ENCODE measurements at regions not wholly inside any gene's neighbourhood (a gene's known extent, or its start where the extent isn't known, plus 50 kb on each side); places are given as distances from the start of the nearest gene placed in this dataset.
A peak's percentile ranks its signal among the peaks of the same experiment; 100 is the strongest.

- no peaks in the 10 kb centered on the region for H3K9me3 Mint-ChIP-seq
- peaks cover 0 to 6% of the 10 kb centered on the region in 2 donors for H3K27me3 Mint-ChIP-seq
- no peak overlapping the region for H3K4me3 Mint-ChIP-seq
- ATAC-seq (replicated peaks) (peak; percentile 51), DNase-seq (peak; percentile 47 to 52 (median 48))
- H3K36me3 Mint-ChIP-seq (ENCODE audit: insufficient read depth), result peaks cover 20% of the 10 kb centered on the region
- H3K27ac Mint-ChIP-seq, result no peak overlapping the region
- H3K4me1 Mint-ChIP-seq (ENCODE audit: low read depth in 2 of 2), result peaks cover 50 to 52% of the 10 kb centered on the region in 2 donors
Measured at GRCh38 chr1:25036117-25036546, 106.1 kb upstream of the RUNX3 start.

- Mint-ChIP-seq H3K4me1 (ENCODE audit: low read depth in 2 of 2) (peaks cover 50 to 51% of the 10 kb centered on the region in 2 donors), H3K9me3 (peaks cover 0 to 1% of the 10 kb centered on the region in 2 donors), H3K27me3 (peaks cover 0 to under 1% of the 10 kb centered on the region in 2 donors), H3K4me3 (no peak overlapping the region), H3K27ac (no peak overlapping the region), H3K36me3 (ENCODE audit: insufficient read depth) (peaks cover 25% of the 10 kb centered on the region)
- DNase-seq (no peak), ATAC-seq (replicated peaks) (no peak)
Measured at GRCh38 chr1:25035523-25036116, 105.5 kb upstream of the RUNX3 start.

GRCh38 chr1:25034736-25035522, 104.9 kb upstream of the RUNX3 start:
- Mint-ChIP-seq H3K27ac (no peak overlapping the region), H3K27me3 (no peaks in the 10 kb centered on the region), H3K4me1 (ENCODE audit: low read depth in 2 of 2) (peaks cover 56 to 58% of the 10 kb centered on the region in 2 donors), H3K36me3 (ENCODE audit: insufficient read depth) (peaks cover 25% of the 10 kb centered on the region), H3K9me3 (peaks cover 0 to 1% of the 10 kb centered on the region in 2 donors), H3K4me3 (peak overlapping the region; percentile 28 to 88)
- DNase-seq (no peak), ATAC-seq (replicated peaks) (no peak)

GRCh38 chr1:25033828-25034705, 104.0 kb upstream of the RUNX3 start:
- DNase-seq (no peak), ATAC-seq (replicated peaks) (peak; percentile 2)
- no peaks in the 10 kb centered on the region for H3K27me3 Mint-ChIP-seq
- peaks cover 62 to 64% of the 10 kb centered on the region in 2 donors for H3K4me1 Mint-ChIP-seq (ENCODE audit: low read depth in 2 of 2)
- H3K9me3 Mint-ChIP-seq, result peaks cover 0 to 1% of the 10 kb centered on the region in 2 donors
- H3K27ac Mint-ChIP-seq, result no peak overlapping the region
- peaks cover 25% of the 10 kb centered on the region for H3K36me3 Mint-ChIP-seq (ENCODE audit: insufficient read depth)
- H3K4me3 Mint-ChIP-seq, result peak overlapping the region; percentile 88 to 89

- H3K27ac Mint-ChIP-seq, result no peak overlapping the region
- H3K9me3 Mint-ChIP-seq, result peaks cover 0 to 1% of the 10 kb centered on the region in 2 donors
- no peak for DNase-seq
- H3K36me3 Mint-ChIP-seq (ENCODE audit: insufficient read depth), result peaks cover 25% of the 10 kb centered on the region
- ATAC-seq (replicated peaks), result no peak
- peak overlapping the region; percentile 88 to 89 for H3K4me3 Mint-ChIP-seq
- H3K27me3 Mint-ChIP-seq, result no peaks in the 10 kb centered on the region
- H3K4me1 Mint-ChIP-seq (ENCODE audit: low read depth in 2 of 2), result peaks cover 62 to 71% of the 10 kb centered on the region in 2 donors
Measured at GRCh38 chr1:25033030-25033827, 103.2 kb upstream of the RUNX3 start.

GRCh38 chr1:25031966-25032667, 102.0 kb upstream of the RUNX3 start:
- H3K9me3 Mint-ChIP-seq, result peaks cover 0 to 1% of the 10 kb centered on the region in 2 donors
- H3K27ac Mint-ChIP-seq, result no peak overlapping the region
- H3K4me3 Mint-ChIP-seq, result peak overlapping the region; percentile 88 to 89
- H3K4me1 Mint-ChIP-seq (ENCODE audit: low read depth in 2 of 2), result peaks cover 65 to 73% of the 10 kb centered on the region in 2 donors
- DNase-seq (peak; percentile 59 to 66 (median 66)), ATAC-seq (replicated peaks) (peak; percentile 69)
- H3K27me3 Mint-ChIP-seq, result no peaks in the 10 kb centered on the region
- peaks cover 22% of the 10 kb centered on the region for H3K36me3 Mint-ChIP-seq (ENCODE audit: insufficient read depth)

- H3K9me3 Mint-ChIP-seq, result peaks cover 0 to 1% of the 10 kb centered on the region in 2 donors
- ATAC-seq (replicated peaks) (no peak), DNase-seq (no peak)
- H3K4me3 Mint-ChIP-seq, result peak overlapping the region; percentile 88 to 89
- H3K27ac Mint-ChIP-seq, result no peak overlapping the region
- no peaks in the 10 kb centered on the region for H3K27me3 Mint-ChIP-seq
- peaks cover 20% of the 10 kb centered on the region for H3K36me3 Mint-ChIP-seq (ENCODE audit: insufficient read depth)
- peaks cover 62 to 75% of the 10 kb centered on the region in 2 donors for H3K4me1 Mint-ChIP-seq (ENCODE audit: low read depth in 2 of 2)
Measured at GRCh38 chr1:25031601-25031965, 101.5 kb upstream of the RUNX3 start.

- Mint-ChIP-seq H3K4me3 (peak overlapping the region; percentile 88 to 89), H3K4me1 (ENCODE audit: low read depth in 2 of 2) (peaks cover 62 to 76% of the 10 kb centered on the region in 2 donors), H3K27me3 (no peaks in the 10 kb centered on the region), H3K27ac (no peak overlapping the region), H3K36me3 (ENCODE audit: insufficient read depth) (peaks cover 20% of the 10 kb centered on the region), H3K9me3 (peaks cover 0 to 1% of the 10 kb centered on the region in 2 donors)
- ATAC-seq (replicated peaks), result peak; percentile 66
- DNase-seq, result peak; percentile 59 to 64 (median 61)
Measured at GRCh38 chr1:25030674-25031589, 100.9 kb upstream of the RUNX3 start.

GRCh38 chr1:25030012-25030411, 99.9 kb upstream of the RUNX3 start:
- Mint-ChIP-seq H3K4me1 (ENCODE audit: low read depth in 2 of 2) (peaks cover 67 to 81% of the 10 kb centered on the region in 2 donors), H3K4me3 (peak overlapping the region; percentile 88 to 89)
- DNase-seq, result no peak

GRCh38 chr1:25028907-25029599, 99.0 kb upstream of the RUNX3 start:
- DNase-seq (peak in 1 of 3 experiments; percentile 34), ATAC-seq (replicated peaks) (no peak)
- Mint-ChIP-seq H3K4me1 (ENCODE audit: low read depth in 2 of 2) (peaks cover 77 to 84% of the 10 kb centered on the region in 2 donors), H3K27ac (no peak overlapping the region), H3K36me3 (ENCODE audit: insufficient read depth) (peaks cover 19% of the 10 kb centered on the region), H3K9me3 (peaks cover 0 to 1% of the 10 kb centered on the region in 2 donors), H3K4me3 (peak overlapping the region; percentile 88 to 89), H3K27me3 (no peaks in the 10 kb centered on the region)

More at GRCh38 chr1:25030012-25030411, 99.9 kb upstream of the RUNX3 start:
- Mint-ChIP-seq H3K27me3 (no peaks in the 10 kb centered on the region), H3K27ac (no peak overlapping the region), H3K36me3 (ENCODE audit: insufficient read depth) (peaks cover 20% of the 10 kb centered on the region), H3K9me3 (peaks cover 0 to 1% of the 10 kb centered on the region in 2 donors)
- ATAC-seq (replicated peaks), result no peak

- Mint-ChIP-seq H3K27me3 (no peaks in the 10 kb centered on the region), H3K9me3 (peaks cover 0 to 1% of the 10 kb centered on the region in 2 donors), H3K27ac (no peak overlapping the region), H3K4me1 (ENCODE audit: low read depth in 2 of 2) (peaks cover 78 to 83% of the 10 kb centered on the region in 2 donors), H3K36me3 (ENCODE audit: insufficient read depth) (peaks cover 15% of the 10 kb centered on the region), H3K4me3 (peak overlapping the region; percentile 88 to 89)
- DNase-seq (no peak), ATAC-seq (replicated peaks) (no peak)
Measured at GRCh38 chr1:25028587-25028906, 98.5 kb upstream of the RUNX3 start.
